ENCODE measurements at regions not wholly inside any gene's neighbourhood (a gene's known extent, or its start where the extent isn't known, plus 50 kb on each side); places are given as distances from the start of the nearest gene placed in this dataset.
"Not testable (repeated sequence)": the region's sequence is repeated elsewhere in the genome, so short reads cannot be mapped to it uniquely, and the experiment has no call there.

DNA sequence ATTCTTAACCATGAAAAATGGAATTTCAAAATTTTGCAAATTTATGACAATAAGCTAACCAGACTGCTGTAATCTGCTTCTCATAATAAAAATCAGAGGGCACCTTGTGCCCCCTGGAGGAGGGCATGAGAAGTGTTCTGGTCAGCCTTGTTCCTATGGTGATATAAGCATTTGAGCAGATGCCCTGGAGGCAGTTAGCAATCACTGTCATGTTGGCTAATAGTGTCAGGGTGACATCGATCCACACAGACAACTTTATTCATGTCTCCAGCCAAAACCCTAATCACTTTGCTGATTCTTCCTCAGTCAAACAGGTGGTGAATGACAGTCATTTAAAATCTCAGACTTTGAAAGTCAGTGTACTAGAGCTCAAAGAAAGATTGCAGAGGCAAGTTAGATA is 943.0 kb downstream of the GALC start:
- no peak for DNase-seq (ENCODE audit: low read depth)

DNA sequence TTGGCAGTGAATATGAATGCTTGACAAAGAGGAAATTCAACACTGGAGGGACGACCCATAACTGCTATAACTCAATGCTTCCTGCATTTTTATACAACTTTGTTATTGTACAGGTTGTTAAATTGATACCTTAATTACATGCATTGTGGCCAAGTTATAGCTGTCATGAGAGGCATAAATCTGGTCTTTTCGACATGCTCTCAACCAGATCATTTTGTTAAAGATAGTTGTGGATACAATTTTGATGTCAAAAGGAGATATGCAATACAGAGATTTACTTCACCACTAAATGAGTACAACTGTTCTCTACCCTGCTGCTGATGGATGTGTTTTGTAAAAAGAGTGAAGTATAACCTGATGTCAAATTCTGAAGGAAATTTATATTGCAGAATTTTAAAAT is 946.0 kb downstream of the GALC start:
- no peak for DNase-seq (ENCODE audit: low read depth)

DNA sequence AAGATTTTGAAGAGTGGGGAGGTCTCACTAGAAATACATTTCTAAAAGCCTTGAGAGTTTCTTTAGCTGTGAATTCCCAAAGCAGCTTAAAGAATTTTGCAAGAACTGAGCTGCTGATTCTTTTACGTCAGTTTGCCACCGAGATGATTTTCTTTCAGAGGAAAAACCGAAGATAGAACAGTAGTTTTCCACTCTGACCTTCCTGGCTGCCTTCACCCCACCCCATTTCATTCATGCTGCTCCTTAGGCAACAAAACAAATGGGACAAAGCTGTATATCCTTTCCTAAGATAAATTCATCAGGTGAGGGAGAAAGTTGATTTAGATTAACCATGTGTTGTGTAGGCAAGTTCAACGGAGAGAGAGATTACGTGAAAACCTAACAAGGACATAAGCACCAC is 947.0 kb downstream of the GALC start:
- no peak for DNase-seq (ENCODE audit: low read depth)

DNA sequence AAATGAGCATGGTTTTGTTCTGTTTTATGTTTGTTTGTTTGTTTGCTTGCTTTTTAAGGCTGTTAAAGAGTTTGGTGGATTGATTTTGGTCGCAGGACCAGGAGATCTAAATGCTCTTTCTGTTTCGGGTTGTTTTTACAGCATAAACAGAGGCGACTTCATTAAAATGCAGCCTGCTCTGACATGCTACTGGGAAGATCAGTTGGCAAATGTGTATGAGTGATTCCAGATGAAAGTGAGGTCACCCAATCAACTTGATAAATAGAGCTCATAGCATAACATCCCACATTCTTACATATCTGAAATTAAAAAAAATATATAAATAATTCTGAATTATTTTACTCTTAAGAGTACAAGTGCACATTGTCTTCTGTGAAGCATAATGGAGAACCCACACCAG is 947.7 kb downstream of the GALC start:
- DNase-seq (ENCODE audit: low read depth): no peak

DNA sequence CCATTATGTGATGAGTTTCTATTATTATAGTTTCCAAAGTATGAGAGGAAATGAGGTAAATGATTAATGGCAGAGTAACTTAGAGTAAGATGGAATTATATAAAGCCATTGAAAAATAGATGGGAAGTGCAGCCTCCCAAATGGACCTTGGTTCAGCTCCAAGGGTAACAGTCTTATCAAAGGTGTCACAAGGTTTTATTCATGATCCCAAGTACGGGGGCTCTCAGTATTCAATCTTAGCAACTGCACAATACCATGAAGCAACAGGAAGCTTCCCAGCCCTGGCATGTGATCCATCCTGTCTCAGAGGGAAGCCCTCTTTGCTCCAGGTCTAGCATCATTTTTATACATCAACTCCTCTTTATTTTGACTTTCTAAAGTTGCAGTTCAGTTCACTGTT is 948.2 kb downstream of the GALC start:
- no peak for DNase-seq (ENCODE audit: low read depth)

DNA sequence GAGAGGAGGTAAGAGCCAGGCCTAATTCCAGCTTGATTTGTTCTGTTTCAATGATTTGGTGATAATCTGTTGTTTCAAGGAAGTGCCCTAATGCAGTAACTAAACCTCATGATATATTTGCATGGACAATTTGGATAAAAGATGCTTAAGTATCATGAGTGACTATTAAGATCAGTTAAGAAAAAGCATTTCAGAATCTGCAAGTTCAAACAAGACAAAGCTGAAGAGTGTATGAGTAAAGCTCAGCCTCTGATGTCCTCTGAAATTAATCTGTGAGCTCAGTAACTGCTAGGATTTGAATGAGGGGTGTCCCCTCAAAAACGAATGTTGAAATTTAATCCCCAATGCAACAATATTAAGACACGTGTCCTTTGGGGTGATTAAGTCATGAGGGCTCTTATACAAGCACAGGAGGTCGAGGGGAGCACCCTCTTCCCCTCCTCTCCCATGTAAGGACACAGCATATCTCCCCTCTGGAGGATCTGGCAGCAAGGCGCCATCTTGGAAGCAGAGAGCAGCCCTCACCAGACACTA is 949.2 kb downstream of the GALC start:
- no peak for DNase-seq (ENCODE audit: low read depth)

DNA sequence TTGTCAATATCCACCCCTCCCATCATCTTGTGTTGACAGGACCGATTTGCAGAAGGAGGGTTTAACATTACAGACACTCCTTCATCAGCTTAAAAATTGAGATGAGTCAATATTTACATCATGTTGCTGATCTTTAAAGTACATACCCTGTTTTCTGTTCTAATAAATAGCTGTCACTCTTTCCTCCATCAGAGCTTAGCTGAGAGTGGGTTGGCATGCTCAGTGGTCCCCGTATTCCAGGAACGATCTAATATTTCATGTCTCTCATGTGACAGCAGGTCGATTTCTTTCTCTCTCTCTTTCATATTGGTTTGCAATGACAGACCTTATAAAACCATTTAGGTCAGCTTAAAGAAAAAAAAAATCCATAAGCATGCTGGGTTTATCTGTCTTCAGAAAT is 950.6 kb downstream of the GALC start:
- DNase-seq (ENCODE audit: low read depth): no peak

DNA sequence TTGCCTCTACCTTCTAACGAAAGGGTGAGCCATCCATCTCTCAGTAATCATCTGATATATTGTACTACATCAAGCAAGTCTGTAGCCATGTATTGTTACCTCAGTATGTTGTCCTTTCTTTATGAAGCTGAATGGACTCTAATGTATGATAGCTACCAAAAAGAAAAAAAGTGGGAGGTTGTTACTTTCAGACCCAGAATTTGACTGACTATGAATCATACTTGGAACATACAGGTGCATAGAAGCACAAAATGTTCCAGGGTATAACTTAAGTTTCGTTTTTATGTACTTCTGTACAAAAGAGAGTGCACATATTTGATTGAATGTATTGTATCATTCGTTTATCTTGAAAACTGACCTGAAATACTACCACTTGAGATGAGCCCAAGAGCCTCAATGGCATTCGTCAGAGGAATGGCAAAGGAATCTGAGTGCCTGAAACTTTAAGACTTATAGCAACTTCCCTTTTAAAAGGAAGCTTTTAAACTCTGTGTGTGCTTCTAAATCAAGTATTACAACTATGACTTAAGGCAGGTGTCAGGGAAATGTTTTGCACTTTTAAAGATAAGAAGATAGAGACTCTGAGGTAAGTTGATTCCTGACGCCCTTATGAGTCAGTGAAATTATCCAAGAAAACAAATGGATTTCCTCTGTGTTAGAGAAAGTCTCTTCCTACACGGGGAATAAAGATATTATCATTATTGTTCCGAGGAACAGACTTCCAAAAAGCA is 951.5 kb downstream of the GALC start:
- DNase-seq (ENCODE audit: low read depth): no peak

DNA sequence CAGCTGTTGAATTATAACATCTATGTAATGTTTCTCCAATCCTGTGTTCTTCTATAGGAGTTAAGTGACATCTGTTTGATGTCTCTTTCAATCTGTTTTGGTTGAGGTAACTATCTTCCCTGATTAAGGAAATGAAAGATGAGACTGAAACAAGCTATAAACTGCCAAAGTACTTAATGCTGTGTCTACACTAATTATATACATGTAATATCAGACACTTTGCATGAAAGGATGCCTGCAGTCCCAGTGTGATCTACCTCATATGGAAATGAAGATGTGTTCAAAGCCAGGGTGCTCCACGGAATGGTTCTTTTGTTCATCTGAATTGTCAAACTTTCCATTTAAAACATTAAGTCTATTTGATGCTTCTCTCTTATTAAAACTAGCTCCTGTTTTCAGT is 958.3 kb downstream of the GALC start:
- no peak for DNase-seq (ENCODE audit: low read depth)

DNA sequence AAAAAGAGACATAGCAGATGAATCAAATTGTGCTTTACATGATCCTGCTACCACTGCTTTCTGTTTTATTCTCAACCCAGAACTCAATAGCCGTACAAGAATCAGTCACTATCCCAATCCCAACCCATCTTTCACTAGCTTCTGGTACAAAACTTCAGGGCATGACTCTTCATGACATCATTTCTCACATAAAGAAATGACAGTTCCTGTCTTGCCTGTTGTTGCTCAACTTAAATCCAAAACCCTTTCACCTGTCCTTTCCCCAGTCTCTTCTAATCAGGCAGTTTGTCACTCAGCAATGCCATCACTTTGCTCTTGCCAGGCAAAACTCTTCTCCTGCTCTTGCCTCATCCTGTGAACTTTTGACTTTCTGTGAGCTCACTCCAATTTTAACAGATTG is 962.8 kb downstream of the GALC start:
- DNase-seq (ENCODE audit: low read depth): no peak

DNA sequence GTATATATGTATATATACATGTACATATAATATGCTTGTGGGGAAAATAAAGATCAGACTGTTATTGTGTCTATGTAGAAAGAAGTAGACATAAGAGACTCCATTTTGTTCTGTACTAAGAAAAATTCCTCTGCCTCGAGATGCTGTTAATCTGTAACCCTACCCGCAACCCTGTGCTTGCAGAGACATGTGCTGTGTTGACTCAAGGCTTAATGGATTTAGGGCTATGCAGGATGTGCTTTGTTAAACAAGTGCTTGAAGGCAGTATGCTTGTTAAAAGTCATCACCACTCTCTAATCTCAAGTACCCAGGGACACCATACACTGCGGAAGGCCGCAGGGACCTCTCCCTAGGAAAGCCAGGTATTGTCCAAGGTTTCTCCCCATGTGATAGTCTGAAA is 972.9 kb downstream of the GALC start:
- not testable (repeated sequence) for DNase-seq (ENCODE audit: low read depth)

DNA sequence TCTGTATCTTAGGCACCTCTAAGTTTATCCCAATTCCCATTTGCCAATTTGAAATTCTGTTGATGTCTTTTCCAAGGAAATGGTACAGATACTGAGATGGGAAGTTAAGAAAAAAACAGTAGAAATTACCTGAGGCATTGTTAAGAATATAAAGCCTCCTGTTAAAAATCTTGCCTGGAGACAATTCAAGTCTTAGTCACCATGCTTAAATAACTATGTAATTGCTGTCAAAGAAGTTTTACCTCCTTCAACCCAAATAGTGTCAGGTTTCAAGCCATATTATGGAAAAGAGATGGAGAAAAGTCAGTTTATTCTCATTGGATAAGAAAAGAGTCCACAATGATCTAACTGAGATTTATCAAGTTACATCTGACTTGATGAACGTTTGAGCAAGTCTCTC is 974.7 kb downstream of the GALC start:
- no peak for DNase-seq (ENCODE audit: low read depth)

DNA sequence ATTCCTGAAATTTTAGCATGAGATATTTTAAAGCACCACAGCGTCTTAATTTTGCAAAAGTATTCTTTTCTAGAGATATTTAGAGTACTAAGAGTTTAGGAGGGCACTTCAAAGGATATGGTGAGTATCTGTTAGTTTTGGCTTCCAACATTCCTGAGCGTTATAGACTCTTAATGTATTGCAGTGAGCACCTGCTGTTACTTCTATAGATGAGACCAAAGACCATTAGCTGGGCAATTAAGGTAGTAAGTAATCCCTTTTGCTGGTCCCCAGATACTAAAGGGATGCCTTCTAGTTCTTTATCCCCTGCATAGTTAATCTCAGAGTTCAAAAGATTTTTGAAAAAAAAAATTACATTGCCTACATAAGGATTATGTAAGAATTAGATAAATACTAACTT is 975.6 kb downstream of the GALC start:
- no peak for DNase-seq (ENCODE audit: low read depth)

DNA sequence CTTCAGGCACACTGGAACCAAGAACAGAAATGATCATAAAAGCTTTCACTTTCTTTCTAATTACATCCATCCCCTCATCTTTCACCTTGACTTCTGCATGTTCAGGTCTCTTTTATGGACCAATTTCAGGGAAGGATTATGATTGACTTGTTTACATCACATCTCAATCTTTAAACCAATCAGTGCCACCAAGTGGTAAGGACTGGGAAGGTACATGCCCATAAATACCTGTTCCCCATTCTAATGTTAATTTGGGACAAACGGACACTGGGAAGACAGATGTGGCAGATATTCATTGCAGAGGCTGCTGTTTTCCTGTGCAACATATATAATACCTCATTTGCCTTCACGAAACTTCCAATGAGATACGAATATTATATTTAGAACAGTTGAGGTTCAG is 978.1 kb downstream of the GALC start:
- no peak for DNase-seq (ENCODE audit: low read depth)

DNA sequence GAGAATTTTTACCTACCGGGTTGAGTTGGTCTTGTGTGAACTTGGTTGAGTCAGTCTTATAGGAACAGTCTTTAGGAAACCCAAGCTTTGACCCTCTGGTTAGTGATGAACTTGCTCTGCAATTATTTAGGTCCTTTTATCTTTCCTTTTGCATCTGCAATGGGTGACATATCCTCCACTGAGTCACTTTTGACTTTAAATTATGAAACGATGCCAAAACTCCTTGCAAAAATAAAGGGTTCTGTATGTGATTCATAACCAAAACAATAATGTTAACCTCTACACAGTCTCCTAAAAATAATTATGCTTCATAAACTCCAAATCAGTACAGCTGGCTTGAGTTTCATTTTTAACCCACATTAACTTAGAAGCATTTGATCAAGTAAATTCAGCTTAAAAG is 979.4 kb downstream of the GALC start:
- DNase-seq (ENCODE audit: low read depth): no peak

DNA sequence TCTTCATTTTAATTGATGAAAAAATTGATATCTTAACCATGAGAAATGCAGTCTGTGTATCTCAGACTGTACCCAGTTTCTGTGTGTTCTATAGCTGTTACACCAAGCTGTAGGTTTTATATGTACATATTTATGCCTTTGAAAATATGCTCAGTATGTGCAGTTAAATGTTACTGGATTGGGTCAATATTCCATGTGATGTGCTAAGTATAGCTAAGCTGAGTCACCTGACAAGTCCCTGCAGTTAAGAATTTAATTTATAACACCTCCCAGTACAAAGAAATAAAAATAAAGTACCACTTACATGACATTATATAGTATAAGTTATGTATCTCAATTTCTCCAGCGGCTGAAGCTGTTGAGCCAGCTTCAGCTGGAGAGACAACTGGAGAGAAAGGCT is 984.0 kb downstream of the GALC start:
- DNase-seq (ENCODE audit: low read depth): no peak

DNA sequence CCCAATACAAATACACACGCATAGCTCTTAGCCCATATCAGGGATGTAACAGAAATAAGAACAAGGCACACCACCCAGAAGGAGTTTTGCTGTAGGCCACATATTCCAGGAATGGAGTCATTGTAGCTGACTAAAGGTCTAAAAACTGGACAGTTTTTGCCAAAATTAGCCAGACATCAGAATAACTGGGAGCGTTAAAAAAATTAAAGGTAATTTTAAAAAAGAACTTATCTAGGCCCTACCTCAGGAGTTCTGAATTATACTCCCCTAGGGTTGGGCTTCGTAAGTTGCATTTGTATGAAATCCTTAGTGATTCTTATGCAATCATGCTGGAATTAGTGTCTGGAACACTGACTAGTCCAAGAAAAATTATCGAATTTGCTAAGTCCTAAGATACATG is 987.7 kb downstream of the GALC start:
- DNase-seq (ENCODE audit: low read depth): no peak

DNA sequence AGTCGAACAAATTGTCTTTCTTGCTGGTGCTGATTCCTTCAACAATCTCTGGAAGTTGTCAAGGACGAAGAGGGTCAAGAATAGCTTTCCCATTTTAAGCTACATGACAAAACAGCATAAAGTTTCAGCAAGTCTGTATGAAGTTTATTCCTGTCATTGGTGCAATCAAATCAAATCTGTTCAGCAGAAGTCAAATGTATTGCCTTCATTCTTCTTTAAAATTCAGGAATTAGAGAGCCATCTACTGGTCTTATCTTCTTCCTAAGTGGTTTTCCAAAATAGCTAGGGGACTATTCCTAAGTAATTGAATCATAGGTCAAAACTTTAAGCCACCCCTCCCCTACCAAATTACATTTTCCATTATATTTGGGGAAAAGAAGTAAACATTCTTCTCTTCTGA is 990.2 kb downstream of the GALC start:
- DNase-seq (ENCODE audit: low read depth): no peak

DNA sequence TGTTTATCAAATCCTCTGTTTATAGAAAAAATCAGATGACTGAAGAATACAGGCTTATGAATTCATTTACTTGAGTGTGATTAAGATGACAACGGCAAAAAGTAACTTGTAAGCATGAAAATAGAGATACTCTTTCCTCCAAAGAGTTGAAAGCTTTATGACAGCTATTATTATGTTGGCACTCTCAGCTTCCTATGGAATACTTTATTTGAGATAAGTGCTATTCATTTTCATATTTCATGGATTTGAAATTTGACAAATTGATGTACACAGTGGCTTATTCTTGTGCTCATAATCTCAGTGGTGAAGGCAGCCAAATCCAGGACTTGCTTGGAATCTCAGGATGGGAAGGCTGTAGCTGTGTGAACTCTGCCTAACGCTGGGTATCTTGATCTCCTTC is 991.6 kb downstream of the GALC start:
- no peak for DNase-seq (ENCODE audit: low read depth)

DNA sequence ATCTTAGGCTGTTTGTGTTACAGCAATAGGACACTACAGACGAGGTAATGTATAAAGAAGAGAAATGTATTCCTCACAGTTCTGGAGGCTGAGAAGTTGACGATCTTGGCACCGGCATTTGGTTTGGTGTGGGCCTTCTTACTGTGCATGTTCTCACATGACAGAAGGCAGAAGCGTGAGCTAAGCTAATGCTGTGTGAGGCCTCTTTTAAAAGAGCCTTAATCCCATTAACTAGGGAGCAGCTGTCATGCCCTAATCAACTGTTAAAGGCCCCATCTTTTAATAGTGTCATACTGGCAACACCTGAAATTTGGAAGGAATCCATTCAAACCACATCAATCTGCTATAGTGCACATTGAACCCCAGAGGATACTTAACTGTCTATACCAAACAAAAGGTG is 992.9 kb downstream of the GALC start:
- DNase-seq (ENCODE audit: low read depth): no peak

DNA sequence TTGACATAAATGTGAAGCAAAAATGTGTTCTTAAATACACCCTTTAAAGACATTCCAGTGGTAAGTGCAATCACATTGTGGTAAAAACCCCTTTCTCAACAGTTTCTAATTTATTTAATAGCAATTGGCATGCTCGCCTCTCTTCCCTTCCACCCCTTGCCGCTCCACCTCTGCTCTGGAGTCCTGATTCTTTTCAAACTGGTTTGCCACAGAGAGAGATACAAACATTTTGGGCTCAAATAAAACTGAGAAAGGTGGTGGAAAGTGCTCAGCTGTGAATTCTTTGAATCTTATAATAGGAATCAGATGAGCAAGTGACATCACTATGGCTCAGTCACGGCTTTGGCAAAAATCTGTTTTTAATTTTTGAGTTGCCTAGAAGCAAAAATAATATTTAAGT is 993.9 kb downstream of the GALC start:
- DNase-seq (ENCODE audit: low read depth): no peak

DNA sequence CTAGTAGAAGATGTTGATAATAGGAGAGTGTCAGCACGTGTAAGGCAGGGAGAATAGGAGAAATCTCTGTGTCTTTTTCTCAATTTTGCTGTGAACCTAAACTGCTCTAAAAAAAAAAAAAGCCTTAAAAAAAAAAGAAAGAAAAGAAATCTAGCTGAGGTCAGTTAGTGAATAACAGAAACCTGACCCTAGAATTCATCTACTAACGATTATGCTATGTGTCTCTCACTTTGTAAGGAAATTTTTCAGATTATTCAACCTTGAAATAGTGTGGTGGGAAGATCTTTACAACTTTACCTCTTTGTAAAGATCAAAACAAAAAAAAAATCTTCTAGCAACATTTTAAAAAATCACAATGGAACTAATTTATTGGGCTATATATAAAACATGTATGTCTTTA is 995.7 kb downstream of the GALC start:
- DNase-seq (ENCODE audit: low read depth): no peak

DNA sequence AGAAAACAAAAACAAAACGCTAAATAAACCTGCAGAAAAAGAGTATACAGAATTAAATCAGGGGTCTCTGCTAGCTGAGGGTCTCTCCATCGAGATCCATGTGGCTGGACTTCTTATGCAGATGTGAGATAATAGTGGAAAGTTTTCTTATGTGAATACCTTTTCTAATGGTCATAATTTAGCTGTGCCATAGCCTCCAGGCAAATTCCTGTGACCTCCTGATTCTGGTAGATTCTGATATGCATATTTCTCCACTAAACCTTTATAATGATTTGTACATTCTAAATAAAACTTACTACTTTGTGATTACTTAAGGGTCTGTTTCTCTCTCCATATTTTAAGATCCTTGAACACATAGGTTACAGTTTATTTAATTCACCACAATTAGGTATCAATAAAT is 1002.6 kb downstream of the GALC start:
- no peak for DNase-seq (ENCODE audit: low read depth)

DNA sequence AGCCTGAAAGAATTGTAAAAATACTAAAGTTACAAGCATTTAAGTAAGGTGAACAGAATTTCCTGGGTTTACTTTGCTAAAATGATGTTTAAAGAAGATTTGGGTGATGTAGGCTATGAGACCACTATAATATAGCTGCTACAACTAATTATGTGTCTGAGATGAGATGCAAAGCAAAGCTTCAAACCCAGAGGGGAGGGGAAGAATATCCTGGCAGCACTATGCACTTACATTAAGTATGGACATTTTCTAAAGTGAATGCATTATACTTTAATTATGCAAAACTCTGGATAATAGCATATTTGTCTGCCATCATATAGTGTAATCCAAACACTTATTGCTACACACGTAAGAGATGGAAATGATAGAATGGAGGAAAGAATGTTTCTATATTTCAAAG is 1003.7 kb downstream of the GALC start:
- DNase-seq (ENCODE audit: low read depth): no peak

DNA sequence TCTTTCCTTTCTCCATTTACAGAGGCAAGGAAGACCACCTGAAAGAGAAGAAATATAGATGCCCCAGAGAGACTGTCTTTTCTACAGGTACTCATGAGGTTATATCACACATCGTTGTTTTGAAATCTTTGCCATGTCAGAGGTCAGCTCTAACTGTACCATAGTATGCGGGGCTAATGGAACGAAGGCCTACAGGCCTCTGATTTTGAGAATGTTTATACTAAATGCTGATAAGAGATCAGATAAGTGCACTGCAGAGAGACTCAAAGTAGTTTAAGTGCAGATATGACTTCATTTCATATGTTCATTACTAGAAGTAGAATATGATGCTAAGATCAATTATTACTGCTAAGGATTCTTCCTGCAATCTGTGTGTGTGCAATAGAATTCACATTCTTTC is 1005.0 kb downstream of the GALC start:
- no peak for DNase-seq (ENCODE audit: low read depth)

All from stimulated activated CD8-positive, alpha-beta memory T cell treated with anti-CD3 and anti-CD28 coated beads, Interleukin-12 subunit alpha, Interleukin-12 subunit beta, amount 100 ng/mL, for 1 hour (primary cell).